HG02588 (cell line): ENCODE measurements at regions not wholly inside any gene's neighbourhood (a gene's known extent, or its start where the extent isn't known, plus 50 kb on each side); places are given as distances from the start of the nearest gene placed in this dataset.
A peak's percentile ranks its signal among the peaks of the same experiment; 100 is the strongest.

Source experiments
- ATAC-seq: cut with Tn5 transposase; IDR thresholded peaks from one replicate; pipeline ENCODE4 v1.9.1; 2021; ENCODE audit warnings: mild to moderate bottlenecking, moderate library complexity; ENCODE audit not compliant: unreplicated experiment

GRCh38 chr18:2394684-2395083 lies 176.6 kb downstream of the METTL4 start:
- no peak for ATAC-seq

GRCh38 chr18:2395427-2396161 lies 175.7 kb downstream of the METTL4 start:
- peak; percentile 73 for ATAC-seq

GRCh38 chr18:2396162-2396505 lies 175.2 kb downstream of the METTL4 start:
- peak; percentile 17 for ATAC-seq

- ATAC-seq = no peak
These were observed 170.6 kb downstream of the METTL4 start for GRCh38 chr18:2400701-2401196.

- ATAC-seq = no peak
These were observed 169.2 kb downstream of the METTL4 start for GRCh38 chr18:2402084-2402483.

- ATAC-seq = no peak
These were observed 164.8 kb downstream of the METTL4 start for GRCh38 chr18:2406544-2406943.

- no peak for ATAC-seq
These were observed 163.3 kb downstream of the METTL4 start for GRCh38 chr18:2407961-2408360.

GRCh38 chr18:2409906-2410305 lies 161.4 kb downstream of the METTL4 start:
- no peak for ATAC-seq

- no peak for ATAC-seq
These were observed 160.6 kb downstream of the METTL4 start for GRCh38 chr18:2410688-2411087.

GRCh38 chr18:2411381-2411960 lies 159.8 kb downstream of the METTL4 start:
- no peak for ATAC-seq

- ATAC-seq = no peak
These were observed 159.0 kb downstream of the METTL4 start for GRCh38 chr18:2412281-2412680.

GRCh38 chr18:2412996-2413751 lies 158.1 kb downstream of the METTL4 start:
- no peak for ATAC-seq

- ATAC-seq = no peak
These were observed 157.1 kb downstream of the METTL4 start for GRCh38 chr18:2414235-2414634.

GRCh38 chr18:2415656-2416055 lies 155.6 kb downstream of the METTL4 start:
- no peak for ATAC-seq

GRCh38 chr18:2417861-2418610 lies 153.3 kb downstream of the METTL4 start:
- ATAC-seq = no peak

- no peak for ATAC-seq
These were observed 150.9 kb downstream of the METTL4 start for GRCh38 chr18:2420367-2420766.

GRCh38 chr18:2423761-2424160 lies 147.5 kb downstream of the METTL4 start:
- no peak for ATAC-seq

- no peak for ATAC-seq
These were observed 146.9 kb downstream of the METTL4 start for GRCh38 chr18:2424420-2424819.

GRCh38 chr18:2425426-2426317 lies 145.6 kb downstream of the METTL4 start:
- ATAC-seq = no peak

- ATAC-seq = no peak
These were observed 141.1 kb downstream of the METTL4 start for GRCh38 chr18:2430191-2430590.
